ENCODE measurements at regions not wholly inside any gene's neighbourhood (a gene's known extent, or its start where the extent isn't known, plus 50 kb on each side); places are given as distances from the start of the nearest gene placed in this dataset.
"Not testable (repeated sequence)": the region's sequence is repeated elsewhere in the genome, so short reads cannot be mapped to it uniquely, and the experiment has no call there.

DNA sequence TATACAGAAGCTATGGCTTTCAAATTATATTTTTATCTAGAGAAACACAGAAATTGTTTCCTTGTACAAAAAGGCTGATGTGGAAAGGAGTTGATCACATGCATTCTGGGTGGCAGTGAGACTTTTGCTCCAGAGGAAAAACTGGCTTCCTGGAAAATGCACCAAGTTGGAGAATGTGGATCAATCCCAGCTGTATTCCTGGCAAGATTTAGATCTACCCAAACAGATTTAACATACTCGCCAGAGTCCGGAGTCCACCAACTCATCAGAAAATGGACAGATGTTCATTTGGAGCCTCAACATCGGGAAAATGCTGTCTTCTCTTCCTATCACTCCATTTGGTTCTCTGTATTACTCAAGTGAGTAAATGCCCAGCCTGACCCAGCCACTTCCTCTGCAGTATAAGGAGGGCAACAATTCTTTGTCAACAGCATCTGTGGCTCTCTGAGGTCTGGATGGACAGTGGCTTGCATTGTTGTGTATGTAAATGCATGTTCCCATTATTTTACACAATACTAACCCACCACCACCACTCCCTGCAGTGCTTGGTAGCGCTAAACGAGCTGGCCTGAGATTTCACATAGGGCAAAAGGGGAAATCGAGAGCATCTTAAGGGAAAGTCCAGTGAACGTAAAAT, 226.2 kb upstream of the IRF2BP2 start:
- in situ Hi-C loops (cut with MboI; ENCODE audit: low sequenced_read_pairs): loop anchor here (10.0 to 25.0 kb wide), 2 partner anchors 71 to 349 kb away; partner anchors contain the start of gene TARBP1

DNA sequence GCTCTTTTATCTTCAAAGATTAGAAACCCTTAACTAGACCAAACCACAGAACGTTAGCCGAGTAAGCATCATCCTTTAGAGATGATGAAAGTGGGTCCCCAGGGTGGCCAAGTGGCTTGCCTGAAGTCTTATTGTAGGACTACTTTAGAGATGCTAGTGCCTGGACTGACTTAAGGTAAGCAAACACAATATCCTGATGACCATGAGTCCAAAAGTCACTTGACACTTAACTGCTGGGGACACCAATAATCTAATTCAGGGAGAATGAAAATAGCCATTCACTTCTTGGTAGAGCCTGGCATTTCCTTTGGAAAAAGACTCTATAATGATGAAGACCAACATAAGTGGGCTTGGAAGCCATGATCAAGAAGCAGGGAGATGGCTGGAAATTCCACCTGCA, 225.3 kb upstream of the IRF2BP2 start:
- in situ Hi-C loops (cut with MboI; ENCODE audit: low sequenced_read_pairs): loop anchor here (10.0 to 25.0 kb wide), 2 partner anchors 70 to 348 kb away; partner anchors contain the start of gene TARBP1

DNA sequence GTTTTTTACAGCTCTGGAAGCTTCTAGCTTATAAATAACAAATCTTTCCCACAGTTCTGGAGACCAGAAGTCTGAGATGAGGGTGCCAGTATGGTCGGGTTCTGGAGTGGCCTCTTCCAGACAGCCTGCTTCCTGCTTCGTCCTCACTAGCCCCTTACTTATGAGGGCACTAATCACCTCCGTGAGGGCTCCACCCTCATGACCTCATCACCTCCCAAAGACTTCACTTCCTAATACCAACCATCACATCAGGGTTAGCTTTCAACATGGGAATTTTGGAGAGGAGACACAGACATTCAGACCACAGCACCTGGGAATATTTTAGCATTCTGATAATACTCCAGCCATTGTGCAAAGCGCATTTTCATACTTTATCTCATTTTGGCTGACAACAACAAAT, 223.7 kb upstream of the IRF2BP2 start:
- in situ Hi-C loops (cut with MboI; ENCODE audit: low sequenced_read_pairs): loop anchor here (10.0 to 25.0 kb wide), 2 partner anchors 69 to 346 kb away; partner anchors contain the start of gene TARBP1

DNA sequence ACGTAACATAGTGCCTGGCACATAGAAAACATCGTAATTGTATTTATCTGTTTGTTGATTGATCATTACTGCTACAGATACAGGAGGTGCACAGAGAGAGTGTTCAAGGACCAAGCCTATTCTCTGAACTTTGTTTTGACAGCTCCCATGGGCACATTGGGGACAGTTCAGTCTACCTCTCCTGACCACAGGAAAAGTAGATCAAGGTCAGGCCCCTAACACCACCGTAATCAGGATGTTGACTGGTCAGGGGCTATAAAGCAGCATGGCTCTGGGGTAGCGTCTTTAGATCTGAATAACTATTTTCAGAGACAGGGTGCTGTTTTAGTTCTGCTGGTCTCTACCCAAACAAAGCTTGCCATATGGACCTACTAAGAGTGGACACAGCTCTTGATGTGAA, 223.1 kb upstream of the IRF2BP2 start:
- in situ Hi-C loops (cut with MboI; ENCODE audit: low sequenced_read_pairs): loop anchor here (10.0 to 25.0 kb wide), 2 partner anchors 68 to 346 kb away; partner anchors contain the start of gene TARBP1

DNA sequence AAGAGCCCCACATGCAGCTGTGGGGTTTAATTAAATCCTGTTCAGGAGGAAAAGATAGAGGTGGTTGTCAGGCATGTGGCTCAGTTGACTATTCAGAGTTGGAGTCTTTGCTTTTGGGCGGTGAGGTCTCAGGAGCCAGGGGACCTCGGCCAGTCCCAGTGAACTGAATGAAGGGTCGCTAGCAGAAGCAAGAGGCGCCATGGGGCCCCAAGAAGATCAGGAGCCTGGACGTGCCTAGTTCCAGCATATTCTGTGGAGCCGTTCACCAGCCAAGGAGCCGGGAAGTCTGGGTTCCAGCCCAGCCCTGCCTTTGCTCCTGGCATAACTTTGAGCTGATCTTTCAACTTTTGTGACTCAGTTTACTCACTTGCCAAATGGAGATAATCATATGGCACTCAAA, 217.7 kb upstream of the IRF2BP2 start:
- in situ Hi-C loops (cut with MboI; ENCODE audit: low sequenced_read_pairs): loop anchor here (25.0 kb wide), 1 partner anchor 340 kb away; the partner anchor contains the start of gene TARBP1

DNA sequence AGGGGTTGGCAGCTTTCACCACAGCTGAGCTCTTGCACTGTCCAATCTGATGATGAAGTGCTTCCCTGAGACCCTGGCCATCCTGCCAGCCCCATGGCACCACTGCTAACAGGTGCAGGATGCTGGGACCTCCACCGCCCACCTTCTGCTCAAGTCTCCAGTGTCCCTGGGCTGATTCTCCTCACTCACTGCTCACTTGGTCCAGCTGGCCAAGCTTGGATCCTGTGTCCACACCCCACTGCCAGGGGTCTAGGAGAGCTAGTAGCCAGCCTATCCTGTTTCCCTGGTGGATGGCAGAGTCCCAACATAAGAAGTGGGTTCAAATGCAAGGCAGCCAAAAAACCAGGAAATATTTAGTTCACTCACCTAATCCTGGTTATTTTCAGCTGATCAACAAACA, 217.2 kb upstream of the IRF2BP2 start:
- in situ Hi-C loops (cut with MboI; ENCODE audit: low sequenced_read_pairs): loop anchor here (25.0 kb wide), 1 partner anchor 340 kb away; the partner anchor contains the start of gene TARBP1

DNA sequence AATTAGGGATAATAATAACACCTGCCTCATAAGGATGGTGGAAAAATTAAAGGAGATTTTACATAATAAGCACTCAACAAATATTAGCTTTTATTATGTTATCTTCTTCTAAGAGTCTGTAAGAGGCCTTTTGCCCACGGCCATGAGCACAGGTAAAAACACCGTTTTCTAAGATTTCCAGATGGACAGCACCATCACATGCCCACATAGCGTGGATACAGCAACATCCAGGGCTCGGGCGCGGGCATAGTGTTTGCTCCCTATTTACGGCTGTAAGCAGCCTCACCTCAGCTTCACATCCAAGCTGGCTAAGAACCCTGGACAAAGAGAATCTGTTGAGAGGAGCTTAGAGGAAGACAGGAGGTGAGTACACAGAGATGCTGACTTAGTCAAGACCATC, 216.4 kb upstream of the IRF2BP2 start:
- in situ Hi-C loops (cut with MboI; ENCODE audit: low sequenced_read_pairs): loop anchor here (25.0 kb wide), 1 partner anchor 339 kb away; the partner anchor contains the start of gene TARBP1

DNA sequence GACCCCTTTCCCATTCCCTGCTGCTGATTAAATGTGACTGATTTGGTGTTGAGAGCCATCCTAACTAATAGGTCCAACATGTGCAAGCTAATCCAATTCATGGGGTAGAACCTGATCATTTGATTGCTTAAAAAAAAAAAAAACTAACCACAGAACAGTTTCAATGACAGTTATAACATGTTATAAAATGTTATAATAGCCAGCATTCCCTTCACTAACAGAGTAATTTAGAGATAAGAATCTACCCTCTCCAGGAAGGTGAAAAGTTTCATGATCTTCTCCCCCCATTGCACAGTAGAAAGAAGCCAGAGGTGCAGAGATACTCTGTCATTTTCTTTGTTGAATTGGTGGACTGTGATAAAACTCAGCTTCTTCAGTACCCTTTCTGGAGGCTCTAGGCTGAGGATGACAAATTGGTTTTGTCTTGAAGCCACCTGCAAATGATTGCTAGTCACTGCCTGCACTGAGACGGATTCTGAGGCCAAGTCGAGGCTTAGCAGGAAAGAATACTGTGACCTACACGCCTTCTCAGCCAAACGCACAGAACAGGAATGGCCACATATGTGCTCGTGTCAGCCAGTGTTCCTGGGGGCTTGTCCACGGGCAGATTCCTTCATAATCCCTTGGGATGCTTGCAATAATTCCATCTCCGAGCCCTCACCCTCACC, 215.7 kb upstream of the IRF2BP2 start:
- in situ Hi-C loops (cut with MboI; ENCODE audit: low sequenced_read_pairs): loop anchor here (25.0 kb wide), 1 partner anchor 338 kb away; the partner anchor contains the start of gene TARBP1

DNA sequence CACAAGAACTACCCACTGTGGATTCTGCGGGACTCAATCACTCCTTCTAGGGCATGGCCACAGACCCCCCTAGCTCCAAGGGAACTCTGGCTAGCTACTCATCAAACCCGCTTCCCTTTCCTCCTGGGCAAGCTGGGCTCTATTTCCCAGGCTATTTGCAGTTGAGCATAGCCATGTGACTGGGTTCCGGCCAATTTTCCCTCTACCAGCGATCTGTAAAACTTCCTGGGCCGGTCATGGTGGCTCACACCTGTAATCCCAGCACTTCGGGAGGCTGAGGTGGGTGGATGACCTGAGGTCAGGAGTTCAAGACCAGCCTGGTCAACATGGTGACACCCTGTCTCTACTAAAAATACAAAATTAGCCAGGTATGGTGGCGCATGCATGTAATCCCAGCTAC, 214.9 kb upstream of the IRF2BP2 start:
- in situ Hi-C loops (cut with MboI; ENCODE audit: low sequenced_read_pairs): loop anchor here (25.0 kb wide), 1 partner anchor 338 kb away; the partner anchor contains the start of gene TARBP1

DNA sequence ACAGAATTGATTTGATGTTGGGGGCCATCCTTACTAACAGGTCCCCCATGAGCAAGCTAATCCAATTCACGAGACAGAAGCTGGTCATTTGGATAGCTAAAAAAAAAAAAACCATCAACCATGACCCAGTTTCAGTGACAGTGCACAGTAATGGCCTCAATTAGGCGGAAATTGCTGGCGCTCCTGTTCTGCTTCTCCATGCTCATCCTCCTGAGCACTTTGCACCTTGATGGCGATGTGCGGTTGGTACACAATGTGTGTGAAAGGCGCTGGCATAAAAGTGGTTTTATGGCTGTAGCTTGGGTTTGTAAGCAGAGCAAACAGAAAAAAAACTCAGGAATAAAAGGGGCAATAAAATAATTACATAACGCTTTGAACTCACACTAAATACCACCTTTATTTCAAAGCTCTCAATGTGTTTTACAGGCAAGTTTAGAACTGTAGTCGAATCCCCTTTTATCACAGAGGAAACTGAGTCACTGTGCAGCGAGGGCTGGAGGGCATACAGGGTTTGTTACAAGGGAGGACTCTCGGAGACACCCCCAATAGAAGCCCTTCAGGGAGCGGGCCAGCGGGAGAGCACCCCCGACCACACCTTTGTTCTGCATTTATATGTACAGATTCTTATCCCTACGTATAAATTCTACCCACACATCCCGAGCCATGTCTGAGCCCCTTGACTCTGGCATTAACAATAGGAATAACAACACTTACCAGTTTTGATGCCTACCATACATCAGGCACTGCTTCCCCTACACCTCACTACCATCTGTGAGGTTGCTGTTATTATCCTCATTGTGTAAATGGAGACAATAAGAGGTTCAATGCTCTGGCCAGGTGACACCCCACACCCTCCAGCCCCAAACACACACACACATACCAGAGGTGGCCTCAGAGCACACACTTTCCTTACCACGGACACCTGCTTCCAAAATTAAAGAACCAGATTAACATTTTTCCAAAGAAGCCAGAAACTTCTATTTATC, 213.5 kb upstream of the IRF2BP2 start:
- in situ Hi-C loops (cut with MboI; ENCODE audit: low sequenced_read_pairs): no loop called here

DNA sequence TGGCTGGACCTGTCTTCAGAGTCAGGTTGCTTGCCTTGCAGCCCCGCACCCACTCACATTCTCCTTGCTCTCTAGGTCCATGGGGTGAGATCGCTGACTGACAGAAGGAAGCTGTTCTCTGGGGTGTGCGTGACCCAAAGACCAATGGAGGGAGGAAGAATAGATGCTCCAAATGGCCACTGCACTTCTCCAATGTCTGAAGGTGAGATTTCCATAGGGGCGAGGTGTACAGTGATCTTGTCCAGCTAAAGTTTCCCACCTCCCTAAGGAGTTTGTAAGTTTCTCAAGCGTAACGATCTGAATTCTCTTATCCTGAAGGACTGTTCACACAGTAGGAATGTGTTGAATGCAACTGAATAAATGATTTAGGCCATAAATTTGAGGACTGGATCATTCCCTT, 211.9 kb upstream of the IRF2BP2 start:
- in situ Hi-C loops (cut with MboI; ENCODE audit: low sequenced_read_pairs): no loop called here

DNA sequence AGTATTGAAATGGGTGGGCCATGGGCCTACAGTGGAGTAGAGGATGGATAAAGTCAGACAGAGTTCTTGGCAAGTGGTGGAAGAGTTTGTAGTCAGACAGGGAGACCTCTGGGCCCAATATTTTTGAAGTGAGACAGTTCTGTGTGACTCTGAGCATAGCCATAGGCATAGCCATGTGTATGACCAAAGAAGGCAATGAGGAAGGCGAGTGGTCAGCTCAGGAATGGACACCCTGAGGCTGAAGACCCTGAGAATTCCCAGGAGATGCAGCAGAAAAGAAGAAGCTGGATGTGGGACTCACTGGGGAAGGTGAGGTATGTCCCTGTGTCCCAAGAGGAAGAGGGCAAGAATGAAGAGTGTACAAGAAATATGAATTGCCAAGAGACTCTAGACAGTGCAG, 210.6 kb upstream of the IRF2BP2 start:
- in situ Hi-C loops (cut with MboI; ENCODE audit: low sequenced_read_pairs): no loop called here

DNA sequence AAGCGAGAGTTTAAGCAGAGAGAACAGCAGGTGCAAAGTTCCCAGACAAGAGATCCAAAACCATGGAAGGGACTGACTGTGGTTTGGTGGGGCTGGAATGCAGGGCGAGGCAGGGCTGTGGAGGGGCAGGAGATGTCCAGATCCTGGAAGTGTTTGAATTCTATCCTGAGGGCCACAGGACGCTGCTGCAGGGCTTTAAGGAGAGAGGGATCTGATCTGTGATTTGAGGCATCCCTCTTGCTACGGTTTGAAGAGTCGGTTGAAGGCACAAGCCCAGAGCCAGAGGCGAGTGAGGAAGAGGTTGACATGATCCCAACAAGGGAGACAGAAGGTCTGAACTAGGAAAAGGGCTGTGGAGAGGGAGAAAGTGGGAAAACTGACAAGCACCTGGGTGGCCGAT, 209.9 kb upstream of the IRF2BP2 start:
- in situ Hi-C loops (cut with MboI; ENCODE audit: low sequenced_read_pairs): not testable (repeated sequence)

DNA sequence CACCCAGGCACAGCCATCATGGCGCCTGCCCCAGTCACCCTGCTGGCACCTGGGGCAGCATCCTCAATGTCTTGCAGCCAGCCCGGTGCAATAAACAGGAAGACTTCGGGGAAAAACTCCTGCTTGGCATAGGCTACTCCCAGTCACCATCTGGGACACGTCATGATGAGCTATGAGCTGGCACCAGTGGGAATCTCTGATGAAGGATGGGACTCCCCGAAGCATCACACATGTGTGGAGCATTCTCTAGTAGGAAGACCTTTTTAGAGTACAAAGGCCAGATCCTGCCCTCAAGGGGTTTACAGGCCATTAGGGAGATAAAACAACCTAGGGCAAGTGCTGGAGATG, 208.0 kb upstream of the IRF2BP2 start:
- in situ Hi-C loops (cut with MboI; ENCODE audit: low sequenced_read_pairs): not testable (repeated sequence)

DNA sequence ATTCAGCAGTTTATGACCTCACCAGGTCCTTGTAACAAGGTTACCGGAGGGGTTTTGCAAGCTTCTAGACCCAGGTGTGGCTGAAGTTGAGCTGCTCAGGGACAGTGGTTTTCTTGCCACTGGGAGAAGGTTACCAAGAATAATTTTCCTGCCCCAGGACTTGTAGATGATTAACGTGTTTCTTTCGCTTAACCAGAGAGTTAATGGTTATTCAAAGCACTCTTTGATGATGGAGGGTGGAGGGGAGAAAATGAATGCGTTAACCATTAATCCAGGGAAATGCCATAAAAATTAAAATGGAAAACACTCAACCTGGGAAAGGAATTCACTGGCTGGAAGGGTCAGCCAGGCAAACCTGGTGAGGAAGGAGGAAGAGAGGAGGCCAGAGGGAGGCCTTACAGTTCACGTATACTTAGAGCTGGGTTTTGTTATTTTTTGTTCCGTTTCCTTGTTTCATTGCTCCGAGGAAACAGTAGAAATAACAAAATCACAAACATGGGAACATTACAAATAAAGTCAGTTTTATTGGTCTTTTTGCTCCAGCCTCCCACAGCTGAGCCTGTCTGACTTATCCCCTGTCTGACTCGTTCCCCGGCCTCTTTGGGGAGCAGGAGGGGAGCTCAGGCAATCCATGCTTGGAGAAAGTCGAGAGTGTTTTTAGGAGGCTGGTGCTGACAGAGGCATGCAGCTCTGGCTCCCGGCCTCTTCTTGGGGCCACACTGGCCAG, 207.5 kb upstream of the IRF2BP2 start:
- in situ Hi-C loops (cut with MboI; ENCODE audit: low sequenced_read_pairs): not testable (repeated sequence)

DNA sequence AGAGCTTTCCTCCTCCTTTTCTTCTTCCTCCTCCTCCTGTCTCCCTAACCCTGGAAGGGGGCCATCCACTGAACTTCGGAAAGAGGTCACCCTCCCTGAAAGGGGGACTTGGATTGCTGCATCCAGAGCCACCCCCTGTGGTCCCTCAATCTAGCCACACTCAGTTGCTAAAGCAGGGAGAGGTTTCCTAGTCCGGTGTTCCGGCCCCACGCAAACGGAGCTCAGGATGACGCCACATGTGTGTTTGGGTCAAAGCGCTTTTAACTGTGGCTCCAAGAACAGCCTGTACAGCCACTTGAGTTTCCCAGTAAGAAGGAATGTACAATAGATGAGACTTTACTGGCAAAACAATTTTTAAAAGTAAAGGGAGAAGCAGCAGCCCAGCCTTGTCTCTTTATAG, 206.9 kb upstream of the IRF2BP2 start:
- in situ Hi-C loops (cut with MboI; ENCODE audit: low sequenced_read_pairs): not testable (repeated sequence)

DNA sequence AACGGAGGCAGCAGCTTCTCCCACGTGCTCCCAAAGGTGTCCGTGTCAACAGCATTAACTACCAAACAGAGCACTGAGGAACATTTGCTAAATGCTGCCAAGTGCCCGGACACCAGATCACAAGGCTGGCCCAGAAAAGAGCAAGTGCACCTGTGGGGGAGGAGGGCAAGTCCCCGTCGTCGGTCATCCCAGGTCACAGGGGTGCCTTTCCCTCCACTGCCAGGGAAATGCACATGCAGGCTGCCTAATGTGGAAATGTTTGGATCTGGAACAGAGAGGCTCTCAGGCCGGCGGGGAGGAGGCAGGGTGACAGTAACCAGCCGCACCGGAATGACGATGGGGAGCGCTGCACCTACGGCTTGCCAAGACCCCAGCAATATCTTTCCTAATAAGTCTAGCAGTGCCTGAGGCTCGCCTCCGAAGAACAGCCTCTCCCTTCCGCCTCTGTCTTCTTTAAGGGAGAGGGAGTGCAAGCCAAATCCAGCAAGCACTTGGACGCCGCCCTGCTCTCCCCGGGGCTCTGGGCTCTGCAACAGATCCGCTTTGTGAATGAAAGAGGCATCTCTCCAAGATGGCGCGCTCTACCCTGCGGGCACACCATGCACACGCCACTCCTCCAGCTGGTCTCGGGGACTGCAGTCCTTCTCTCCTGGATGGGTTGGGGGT, 206.3 kb upstream of the IRF2BP2 start:
- in situ Hi-C loops (cut with MboI; ENCODE audit: low sequenced_read_pairs): not testable (repeated sequence)

DNA sequence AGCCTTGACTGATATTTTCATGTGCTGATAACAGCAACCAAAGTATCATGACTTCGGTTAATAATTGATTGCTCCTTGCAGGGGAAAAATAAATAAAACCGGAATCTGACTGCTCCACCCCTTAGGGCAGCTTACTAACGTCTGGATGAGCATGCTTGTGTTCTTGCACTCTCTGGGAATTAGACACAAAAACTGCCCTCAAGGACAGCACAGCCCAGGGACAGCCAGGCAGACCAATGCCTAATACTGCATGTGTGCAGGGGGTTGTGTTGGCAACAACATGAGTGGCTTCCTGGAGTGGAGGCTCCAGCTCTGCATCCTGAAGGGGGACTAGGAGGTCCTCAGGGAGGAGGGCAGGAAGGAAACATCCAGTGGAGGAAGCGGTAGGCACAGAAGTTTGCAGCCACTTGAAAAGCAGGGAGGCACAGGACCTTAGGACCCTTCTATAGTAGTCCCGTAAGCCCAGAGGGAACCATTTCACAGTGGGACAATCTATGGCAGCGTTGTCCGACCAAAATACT, 205.4 kb upstream of the IRF2BP2 start:
- in situ Hi-C loops (cut with MboI; ENCODE audit: low sequenced_read_pairs): not testable (repeated sequence)

DNA sequence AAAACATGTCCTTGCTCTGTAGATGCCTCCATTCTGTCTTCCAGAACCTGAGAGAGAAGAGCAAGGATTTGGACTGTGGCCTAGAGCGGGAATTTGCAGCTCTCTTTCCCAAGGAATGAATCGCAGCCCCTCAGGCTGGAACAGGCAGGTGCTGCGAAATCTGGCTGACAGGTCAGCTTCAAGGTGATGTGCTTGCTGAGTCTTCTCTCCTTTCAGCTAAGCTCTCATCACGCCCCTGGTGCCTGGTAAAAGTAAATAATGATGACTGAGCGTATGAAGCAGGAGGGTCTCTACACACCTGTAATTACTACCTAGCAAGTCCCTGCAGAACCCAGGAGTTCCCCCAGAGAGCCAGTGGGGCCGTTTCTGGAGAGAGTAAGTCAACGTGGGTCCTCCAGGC, 204.3 kb upstream of the IRF2BP2 start:
- in situ Hi-C loops (cut with MboI; ENCODE audit: low sequenced_read_pairs): not testable (repeated sequence)
